22Rv1 (cell line): ENCODE measurements at regions not wholly inside any gene's neighbourhood (a gene's known extent, or its start where the extent isn't known, plus 50 kb on each side); places are given as distances from the start of the nearest gene placed in this dataset.
"Not testable (repeated sequence)": the region's sequence is repeated elsewhere in the genome, so short reads cannot be mapped to it uniquely, and the experiment has no call there.

Source experiments
- CTCF ChIP-seq: fragments of 450-650 bp; IDR thresholded peaks from 2 replicates; pipeline ENCODE4 v1.5.1; 2017; ENCODE audit warnings: mild to moderate bottlenecking
- ZFX ChIP-seq: fragments of 450-650 bp; IDR thresholded peaks from 2 replicates; pipeline ENCODE4 v1.6.1; 2017; ENCODE audit warnings: antibody characterized with exemption, borderline replicate concordance

GRCh38 chr2:87573386-87574192, 174.3 kb upstream of the PLGLB2 start:
- not testable (repeated sequence) for TF ChIP-seq CTCF, ZFX
